Esophagus muscularis mucosa (tissue), 4 donors: ENCODE measurements at regions not wholly inside any gene's neighbourhood (a gene's known extent, or its start where the extent isn't known, plus 50 kb on each side); places are given as distances from the start of the nearest gene placed in this dataset.
A peak's percentile ranks its signal among the peaks of the same experiment; 100 is the strongest.

Source experiments
- DNase-seq: peaks from one replicate; pipeline ENCODE4 v3.0.0-alpha.2; 2017; ENCODE audit errors: extremely low spot score
- H3K27ac ChIP-seq, 4 donors: fragments of 200-600 bp; sonication (generic); replicated peaks in 1 of 4; 1 replicate in 3 of 4; 2 replicates in 1 of 4; pipeline ENCODE4 v1.5.1; 2016 to 2019; ENCODE audit warnings: mild to moderate bottlenecking in 1 of 4
- H3K27me3 ChIP-seq, 4 donors: fragments of 200-600 bp; sonication (generic); one replicate each; pipeline versions ENCODE4 v1.5.1 to v1.6.0; 2016 to 2019
- H3K36me3 ChIP-seq, 4 donors: fragments of 200-600 bp; sonication (generic); one replicate each; pipeline ENCODE4 v1.5.1; 2016 to 2019
- H3K4me1 ChIP-seq, 4 donors: fragments of 200-600 bp; sonication (generic); one replicate each; pipeline ENCODE4 v1.5.1; 2016 to 2019
- H3K4me3 ChIP-seq, 4 donors: fragments of 200-600 bp; sonication (generic); 1 replicate in 2 of 4; 2 replicates in 2 of 4; pipeline ENCODE4 v1.5.1; 2016 to 2019; ENCODE audit warnings: mild to moderate bottlenecking in 4 of 4, moderate library complexity in 1 of 4
- H3K9me3 ChIP-seq, 4 donors: fragments of 200-600 bp; sonication (generic); 1 replicate in 3 of 4; 2 replicates in 1 of 4; pipeline ENCODE4 v1.5.1; 2016 to 2019
- CTCF ChIP-seq, 3 experiments: fragments of 200-600 bp in 2 of 3; fragments of 450-650 bp in 1 of 3; sonication (generic) in 2 of 3; IDR thresholded peaks; one replicate each; pipeline ENCODE4 v1.5.1; 2017 to 2019; ENCODE audit warnings: antibody characterized with exemption in 3 of 3, mild to moderate bottlenecking in 2 of 3, moderate library complexity in 1 of 3
- EP300 ChIP-seq: sonication (generic); formaldehyde crosslinking; IDR thresholded peaks from one replicate; pipeline ENCODE4 v1.6.1; 2017; ENCODE audit warnings: antibody characterized with exemption
- POLR2A ChIP-seq: fragments of 450-650 bp; IDR thresholded peaks from one replicate; pipeline ENCODE4 v1.6.1; 2017; ENCODE audit warnings: antibody characterized with exemption, moderate library complexity, mild to moderate bottlenecking, low read depth
- POLR2AphosphoS5 ChIP-seq, 2 donors: sonication (generic); formaldehyde crosslinking; IDR thresholded peaks; one replicate each; pipeline ENCODE4 v1.6.1; 2017; ENCODE audit warnings: antibody characterized with exemption in 2 of 2
- WGBS: methylation state at CpG from one replicate; pipeline ENCODE4 v1.1.5; 2018; 5-methylcytosine and 5-hydroxymethylcytosine counted together
- intact Hi-C: fragments of 100-400 bp; cut with DNase I; formaldehyde crosslinking; loops from one replicate; pipeline ENCODE4 v1.15.1; 2023

GRCh38 chr3:16817197-16817596 lies 67.6 kb upstream of the PLCL2 start:
- DNase-seq, result no peak
- Histone ChIP-seq H3K36me3 (no peaks in the 10 kb centered on the region), H3K4me1 (no peaks in the 10 kb centered on the region), H3K9me3 (no peaks in the 10 kb centered on the region), H3K4me3 (no peak overlapping the region), H3K27ac (no peak overlapping the region), H3K27me3 (no peaks in the 10 kb centered on the region)
- intact Hi-C loops, result no loop called here
- TF ChIP-seq CTCF (IDR thresholded peaks at IDR 0.05) (no peak), POLR2AphosphoS5 (IDR thresholded peaks at IDR 0.05) (no peak), POLR2A (no peak), EP300 (no peak)
- WGBS, result 67% methylated on average over 2 of the region's 2 CpGs

- Histone ChIP-seq H3K9me3 (no peaks in the 10 kb centered on the region), H3K4me3 (no peak overlapping the region), H3K27ac (no peak overlapping the region), H3K27me3 (no peaks in the 10 kb centered on the region), H3K4me1 (no peaks in the 10 kb centered on the region), H3K36me3 (no peaks in the 10 kb centered on the region)
- TF ChIP-seq POLR2AphosphoS5 (IDR thresholded peaks at IDR 0.05) (no peak), EP300 (no peak), POLR2A (no peak), CTCF (IDR thresholded peaks at IDR 0.05) (no peak)
- peak; percentile 26 for DNase-seq
- WGBS, result 88% methylated on average over 4 of the region's 4 CpGs
- intact Hi-C loops, result no loop called here
These were observed 66.6 kb upstream of the PLCL2 start for GRCh38 chr3:16818194-16818593.

GRCh38 chr3:16818945-16819344 lies 65.8 kb upstream of the PLCL2 start:
- Histone ChIP-seq H3K4me1 (no peaks in the 10 kb centered on the region), H3K9me3 (no peaks in the 10 kb centered on the region), H3K36me3 (no peaks in the 10 kb centered on the region), H3K4me3 (no peak overlapping the region), H3K27ac (no peak overlapping the region), H3K27me3 (no peaks in the 10 kb centered on the region)
- intact Hi-C loops, result no loop called here
- 89% methylated on average over 1 of the region's 1 CpG for WGBS
- TF ChIP-seq CTCF (IDR thresholded peaks at IDR 0.05), result no peak
- TF ChIP-seq POLR2A, result no peak
- no peak for TF ChIP-seq EP300
- no peak for TF ChIP-seq POLR2AphosphoS5 (IDR thresholded peaks at IDR 0.05)
- peak; percentile 7 for DNase-seq

GRCh38 chr3:16820485-16820884 lies 64.3 kb upstream of the PLCL2 start:
- H3K9me3 ChIP-seq, result no peaks in the 10 kb centered on the region
- TF ChIP-seq POLR2A (no peak), EP300 (no peak), CTCF (IDR thresholded peaks at IDR 0.05) (no peak), POLR2AphosphoS5 (IDR thresholded peaks at IDR 0.05) (no peak)
- H3K36me3 ChIP-seq, result no peaks in the 10 kb centered on the region
- H3K27ac ChIP-seq, result no peak overlapping the region
- intact Hi-C loops, result no loop called here
- H3K4me3 ChIP-seq, result no peak overlapping the region
- H3K27me3 ChIP-seq, result no peaks in the 10 kb centered on the region
- peak; percentile 26 for DNase-seq
- no peaks in the 10 kb centered on the region for H3K4me1 ChIP-seq

- DNase-seq, result peak; percentile 64
- Histone ChIP-seq H3K4me1 (no peaks in the 10 kb centered on the region), H3K27ac (no peak overlapping the region), H3K9me3 (no peaks in the 10 kb centered on the region), H3K36me3 (no peaks in the 10 kb centered on the region), H3K4me3 (no peak overlapping the region), H3K27me3 (no peaks in the 10 kb centered on the region)
- no peak for TF ChIP-seq POLR2AphosphoS5 (IDR thresholded peaks at IDR 0.05)
- TF ChIP-seq POLR2A, result no peak
- TF ChIP-seq EP300, result no peak
- no peak for TF ChIP-seq CTCF (IDR thresholded peaks at IDR 0.05)
- WGBS, result 0% methylated on average over 1 of the region's 4 CpGs
- intact Hi-C loops, result no loop called here
These were observed 63.7 kb upstream of the PLCL2 start for GRCh38 chr3:16821053-16821452.
